HG02938 (cell line): ENCODE measurements at regions not wholly inside any gene's neighbourhood (a gene's known extent, or its start where the extent isn't known, plus 50 kb on each side); places are given as distances from the start of the nearest gene placed in this dataset.
A peak's percentile ranks its signal among the peaks of the same experiment; 100 is the strongest.

Experiments
- ATAC-seq: cut with Tn5 transposase; IDR thresholded peaks from one replicate; pipeline ENCODE4 v1.9.1; 2021; ENCODE audit warnings: mild to moderate bottlenecking, moderate library complexity; ENCODE audit not compliant: unreplicated experiment

- no peak for ATAC-seq
Measured at GRCh38 chr6:77979204-77979603, 326.4 kb downstream of the MEI4 start.

- ATAC-seq, result peak; percentile 89
Measured at GRCh38 chr6:77986380-77987034, 333.7 kb downstream of the MEI4 start.

DNA sequence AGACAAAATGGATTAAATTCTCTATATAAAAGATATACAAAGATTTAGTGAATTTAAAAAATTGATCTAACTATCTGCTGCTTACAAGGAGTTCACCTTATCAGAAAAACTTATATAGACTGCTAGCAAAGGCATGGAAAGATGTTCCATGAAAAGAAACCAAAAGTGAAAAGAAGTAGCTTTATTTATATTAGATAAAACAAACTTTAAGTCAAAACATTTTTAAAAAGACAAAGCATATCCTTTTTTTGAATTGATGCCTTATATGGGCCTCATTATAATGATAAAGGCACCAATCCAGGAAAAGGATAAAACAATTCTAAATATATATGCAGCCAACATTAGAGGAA, 334.2 kb downstream of the MEI4 start:
- ATAC-seq, result peak; percentile 31

GRCh38 chr6:78010130-78010529, 357.3 kb downstream of the MEI4 start:
- ATAC-seq, result no peak

DNA sequence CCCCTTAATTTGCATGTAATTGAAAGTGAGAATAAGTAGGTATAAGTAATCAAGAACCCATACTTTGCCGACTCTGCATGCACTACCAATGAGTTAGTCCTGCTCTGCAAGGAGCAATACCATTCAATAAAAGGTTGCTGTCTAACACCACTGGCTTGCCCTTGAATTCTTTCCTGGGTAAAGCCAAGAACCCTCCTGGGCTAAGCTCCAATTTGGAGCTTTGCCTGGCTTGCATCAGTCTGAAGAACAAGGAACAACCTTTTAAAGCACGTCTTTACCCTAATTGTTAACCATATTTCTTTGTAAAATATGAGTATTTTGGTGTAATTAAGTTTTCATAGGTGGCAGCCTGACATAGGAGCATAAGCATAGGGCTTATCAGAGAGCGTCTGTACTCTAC, 367.7 kb downstream of the MEI4 start:
- no peak for ATAC-seq

- ATAC-seq, result no peak
Measured at GRCh38 chr6:78025502-78025901, 372.7 kb downstream of the MEI4 start.

- ATAC-seq, result no peak
Measured at GRCh38 chr6:78031228-78031627, 378.4 kb downstream of the MEI4 start.

- ATAC-seq, result no peak
Measured at GRCh38 chr6:78059171-78059570, 406.3 kb downstream of the MEI4 start.

DNA sequence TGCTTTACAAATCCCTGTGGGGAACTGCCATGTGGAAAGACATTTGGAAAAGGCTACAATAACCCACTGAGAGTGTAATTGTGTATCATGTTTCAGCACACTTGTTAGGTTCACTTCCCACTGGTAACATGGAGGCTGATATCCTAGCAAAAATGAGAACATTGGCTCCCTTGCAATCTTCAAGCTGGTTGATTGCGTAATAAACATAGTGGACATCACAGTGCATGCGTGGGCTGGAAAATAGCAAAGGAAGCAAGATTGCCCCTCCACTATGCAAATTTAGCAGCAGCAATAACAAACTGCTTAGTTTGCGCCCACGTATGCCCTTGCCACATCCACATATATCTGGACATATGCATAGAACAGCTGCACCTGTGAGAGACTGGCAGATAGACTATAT, 410.2 kb downstream of the MEI4 start:
- ATAC-seq, result no peak

DNA sequence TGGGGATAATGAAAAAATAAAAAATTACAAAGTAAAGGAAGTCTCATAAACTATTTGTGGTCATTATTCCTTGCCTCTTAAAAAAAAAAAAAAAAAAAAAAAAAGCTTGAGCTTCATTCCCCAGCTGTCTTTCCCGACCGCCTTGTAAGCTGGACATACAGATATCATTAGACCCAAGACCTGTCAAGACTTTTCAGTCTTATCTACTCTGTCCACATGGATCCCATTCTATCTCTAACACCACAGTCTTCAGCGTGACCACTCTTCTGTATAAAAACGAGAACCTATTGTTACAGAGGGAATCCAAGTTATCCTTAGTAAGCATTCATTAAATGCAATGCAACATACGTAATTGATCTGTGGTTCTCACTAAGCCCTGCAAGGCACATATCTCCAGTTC, 423.5 kb downstream of the MEI4 start:
- no peak for ATAC-seq

- no peak for ATAC-seq
Measured at GRCh38 chr6:78089531-78089930, 436.7 kb downstream of the MEI4 start.

DNA sequence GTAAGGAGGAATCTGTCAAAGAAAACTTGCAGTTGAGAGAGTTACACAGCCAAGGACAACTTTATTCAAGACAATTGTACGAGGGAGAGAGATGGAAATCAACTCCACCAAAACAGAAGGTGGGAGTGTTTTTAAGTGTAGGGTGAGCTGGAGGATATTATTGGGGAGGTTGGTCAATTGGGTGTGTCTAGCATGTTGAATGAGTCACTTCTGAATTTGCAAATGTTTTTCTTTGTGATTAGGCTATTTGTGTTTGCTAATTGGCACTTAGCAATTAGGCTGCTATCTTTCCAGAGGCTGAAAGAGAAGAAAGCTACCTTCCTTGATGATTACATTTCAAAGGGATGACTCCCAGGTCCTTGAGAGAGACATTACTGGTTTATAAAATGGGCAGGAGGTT, 441.1 kb downstream of the MEI4 start:
- no peak for ATAC-seq

DNA sequence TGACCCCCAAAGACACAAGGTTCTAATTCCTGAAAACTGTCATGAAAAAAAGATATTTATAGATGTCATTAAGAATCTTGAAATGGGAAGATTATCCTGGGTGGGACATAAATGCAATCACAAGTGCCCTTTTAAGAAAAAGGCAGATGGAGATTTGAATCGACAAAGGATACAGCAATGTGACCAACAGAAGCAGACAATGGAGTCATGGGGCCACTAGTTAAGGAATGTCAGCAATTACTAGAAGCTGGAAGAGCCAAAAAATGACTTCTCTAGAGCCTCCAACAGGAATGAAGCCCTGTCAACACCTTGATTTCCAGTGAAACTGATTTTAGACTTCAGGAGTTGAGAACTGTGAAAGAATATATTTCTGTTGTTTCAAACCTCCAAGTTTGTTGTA, 448.5 kb downstream of the MEI4 start:
- no peak for ATAC-seq

DNA sequence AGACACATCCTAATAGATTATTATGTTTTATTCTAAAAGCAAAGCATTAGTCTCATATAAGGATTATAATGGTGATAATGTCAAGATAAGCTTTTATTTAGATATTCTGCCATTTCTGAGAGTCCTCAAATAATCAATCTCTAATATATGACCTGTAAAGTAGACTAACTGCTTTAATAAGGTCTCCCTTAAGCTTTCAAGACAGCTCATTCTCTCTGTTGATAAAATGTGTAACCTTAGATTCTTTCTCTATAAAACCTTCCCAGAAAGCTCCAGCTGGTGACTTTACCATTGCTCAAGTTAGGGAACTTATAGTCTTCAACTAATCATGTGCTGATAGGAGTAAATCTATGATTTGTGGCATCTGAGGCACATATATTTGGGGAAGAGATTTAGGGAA, 457.8 kb downstream of the MEI4 start:
- ATAC-seq, result no peak

- no peak for ATAC-seq
Measured at GRCh38 chr6:78117966-78118365, 465.1 kb downstream of the MEI4 start.

DNA sequence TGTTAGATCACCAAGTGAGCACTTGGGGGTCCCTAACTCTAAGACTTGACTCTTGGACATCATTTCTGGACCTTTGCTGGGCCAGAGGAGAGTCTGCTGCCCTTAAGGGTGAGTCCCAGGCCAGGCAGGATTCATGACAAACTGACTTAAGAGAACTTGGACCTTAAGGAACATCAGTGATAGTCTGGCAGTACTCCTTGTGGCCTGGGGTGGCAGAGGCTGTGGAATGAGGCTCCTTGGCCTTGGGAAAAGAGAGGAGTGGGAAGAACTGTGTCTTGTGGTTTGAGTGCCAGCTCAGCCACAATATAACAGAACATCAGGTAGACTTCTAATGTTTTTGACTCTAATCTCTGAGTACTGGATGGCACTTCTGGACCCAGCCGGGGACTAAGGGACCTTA, 478.7 kb downstream of the MEI4 start:
- ATAC-seq, result no peak

GRCh38 chr6:78132671-78133410, 480.0 kb downstream of the MEI4 start:
- no peak for ATAC-seq

GRCh38 chr6:78150425-78150824, 497.6 kb downstream of the MEI4 start:
- no peak for ATAC-seq

- no peak for ATAC-seq
Measured at GRCh38 chr6:78153976-78154375, 501.1 kb downstream of the MEI4 start.

GRCh38 chr6:78157606-78158005, 504.8 kb downstream of the MEI4 start:
- no peak for ATAC-seq

DNA sequence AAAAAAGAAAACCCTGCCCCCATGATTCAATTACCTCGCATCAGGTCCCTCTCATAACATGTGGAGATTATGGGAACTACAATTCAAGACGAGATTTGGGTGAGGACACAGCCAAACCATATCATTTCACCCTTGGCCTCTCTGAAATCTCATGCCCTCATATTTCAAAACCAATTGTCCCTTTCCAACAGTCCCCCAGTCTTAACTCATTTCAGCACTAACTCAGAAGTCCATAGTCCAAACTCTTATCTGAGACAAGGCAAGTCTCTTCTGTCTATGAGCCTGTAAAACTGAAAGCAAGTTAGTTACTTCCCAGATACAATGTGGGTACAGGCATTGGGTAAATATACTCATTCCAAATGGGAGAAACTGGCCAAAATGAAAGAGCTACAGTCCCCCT, 536.1 kb downstream of the MEI4 start:
- ATAC-seq, result no peak

GRCh38 chr6:78192057-78192456, 539.2 kb downstream of the MEI4 start:
- no peak for ATAC-seq

- ATAC-seq, result no peak
Measured at GRCh38 chr6:78199044-78199443, 546.2 kb downstream of the MEI4 start.
